Prostate gland (tissue), 2 donors: ENCODE measurements at regions not wholly inside any gene's neighbourhood (a gene's known extent, or its start where the extent isn't known, plus 50 kb on each side); places are given as distances from the start of the nearest gene placed in this dataset.

Experiments used
- CTCF ChIP-seq, 4 experiments: fragments of 200-600 bp in 2 of 4; fragments of 450-650 bp in 2 of 4; sonication (generic) in 2 of 4; IDR thresholded peaks; 1 replicate in 3 of 4; 2 replicates in 1 of 4; pipeline ENCODE4 v1.5.1; 2016 to 2019; ENCODE audit warnings: antibody characterized with exemption in 4 of 4, mild to moderate bottlenecking in 2 of 4, moderate library complexity in 2 of 4
- POLR2A ChIP-seq: fragments of 450-650 bp; IDR thresholded peaks from one replicate; pipeline ENCODE4 v1.6.1; 2016; ENCODE audit warnings: antibody characterized with exemption, mild to moderate bottlenecking
- POLR2AphosphoS5 ChIP-seq: sonication (generic); formaldehyde crosslinking; IDR thresholded peaks from one replicate; pipeline ENCODE4 v1.6.1; 2017; ENCODE audit warnings: antibody characterized with exemption

DNA sequence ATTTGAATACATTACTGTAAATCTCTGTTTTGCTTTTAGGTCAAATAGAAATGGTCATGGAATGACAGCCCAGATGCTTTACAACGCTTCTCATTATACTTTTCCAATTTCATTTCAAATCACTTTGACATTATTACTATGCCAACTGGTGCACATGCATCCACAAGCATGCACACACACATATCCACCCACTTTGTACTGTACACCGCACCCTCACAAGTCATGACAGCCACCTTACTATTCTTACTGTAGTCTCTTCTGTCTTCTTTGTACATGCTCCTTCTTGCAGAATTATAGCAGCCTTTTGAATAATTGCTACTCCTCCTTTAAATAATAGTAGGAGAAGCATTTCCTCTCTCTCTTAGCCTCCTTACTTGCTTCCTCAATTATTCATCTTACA, 1361.4 kb downstream of the ROBO1 start:
- no peak for TF ChIP-seq CTCF (IDR thresholded peaks at IDR 0.05)
- no peak for TF ChIP-seq POLR2AphosphoS5
- no peak for TF ChIP-seq POLR2A
